ENCODE measurements at regions not wholly inside any gene's neighbourhood (a gene's known extent, or its start where the extent isn't known, plus 50 kb on each side); places are given as distances from the start of the nearest gene placed in this dataset.

GRCh38 chr5:126354858-126355731 lies 68.1 kb upstream of the GRAMD2B start:
- Histone ChIP-seq H3K27ac (ENCODE audit: low read length) (no peak overlapping the region), H3K4me3 (ENCODE audit: low read length) (no peak overlapping the region), H3K36me3 (ENCODE audit: control insufficient read depth, low read depth, low read length) (no peaks in the 10 kb centered on the region), H3K9ac (ENCODE audit: low read length) (no peak overlapping the region), H3K4me1 (ENCODE audit: control insufficient read depth, low read depth, low read length) (no peaks in the 10 kb centered on the region), H3K27me3 (ENCODE audit: control insufficient read depth, insufficient read depth, low read length) (no peaks in the 10 kb centered on the region), H3K9me3 (ENCODE audit: control insufficient read depth, low read depth, low read length) (no peaks in the 10 kb centered on the region)

GRCh38 chr5:126355940-126356339 lies 67.3 kb upstream of the GRAMD2B start:
- Histone ChIP-seq H3K4me1 (ENCODE audit: control insufficient read depth, low read depth, low read length) (no peaks in the 10 kb centered on the region), H3K27ac (ENCODE audit: low read length) (no peak overlapping the region)

GRCh38 chr5:126357585-126358342 lies 65.4 kb upstream of the GRAMD2B start:
- H3K9me3 ChIP-seq (ENCODE audit: control insufficient read depth, low read depth, low read length) = no peaks in the 10 kb centered on the region
- no peaks in the 10 kb centered on the region for H3K36me3 ChIP-seq (ENCODE audit: control insufficient read depth, low read depth, low read length)
- no peak overlapping the region for H3K9ac ChIP-seq (ENCODE audit: low read length)
- H3K4me3 ChIP-seq (ENCODE audit: low read length) = no peak overlapping the region
- H3K27me3 ChIP-seq (ENCODE audit: control insufficient read depth, insufficient read depth, low read length) = no peaks in the 10 kb centered on the region
- H3K4me1 ChIP-seq (ENCODE audit: control insufficient read depth, low read depth, low read length) = no peaks in the 10 kb centered on the region
- no peak overlapping the region for H3K27ac ChIP-seq (ENCODE audit: low read length)

More at GRCh38 chr5:126355940-126356339, 67.3 kb upstream of the GRAMD2B start:
- Histone ChIP-seq H3K27me3 (ENCODE audit: control insufficient read depth, insufficient read depth, low read length) (no peaks in the 10 kb centered on the region), H3K4me3 (ENCODE audit: low read length) (no peak overlapping the region), H3K9ac (ENCODE audit: low read length) (no peak overlapping the region), H3K9me3 (ENCODE audit: control insufficient read depth, low read depth, low read length) (no peaks in the 10 kb centered on the region), H3K36me3 (ENCODE audit: control insufficient read depth, low read depth, low read length) (no peaks in the 10 kb centered on the region)

GRCh38 chr5:126358525-126358924 lies 64.7 kb upstream of the GRAMD2B start:
- Histone ChIP-seq H3K27ac (ENCODE audit: low read length) (no peak overlapping the region), H3K27me3 (ENCODE audit: control insufficient read depth, insufficient read depth, low read length) (no peaks in the 10 kb centered on the region), H3K4me1 (ENCODE audit: control insufficient read depth, low read depth, low read length) (no peaks in the 10 kb centered on the region)

GRCh38 chr5:126359884-126360283 lies 63.3 kb upstream of the GRAMD2B start:
- Histone ChIP-seq H3K4me1 (ENCODE audit: control insufficient read depth, low read depth, low read length) (no peaks in the 10 kb centered on the region), H3K4me3 (ENCODE audit: low read length) (no peak overlapping the region)

More at GRCh38 chr5:126358525-126358924, 64.7 kb upstream of the GRAMD2B start:
- Histone ChIP-seq H3K36me3 (ENCODE audit: control insufficient read depth, low read depth, low read length) (no peaks in the 10 kb centered on the region), H3K4me3 (ENCODE audit: low read length) (no peak overlapping the region), H3K9ac (ENCODE audit: low read length) (no peak overlapping the region), H3K9me3 (ENCODE audit: control insufficient read depth, low read depth, low read length) (no peaks in the 10 kb centered on the region)

GRCh38 chr5:126360467-126360866 lies 62.7 kb upstream of the GRAMD2B start:
- Histone ChIP-seq H3K27me3 (ENCODE audit: control insufficient read depth, insufficient read depth, low read length) (no peaks in the 10 kb centered on the region), H3K36me3 (ENCODE audit: control insufficient read depth, low read depth, low read length) (no peaks in the 10 kb centered on the region), H3K9ac (ENCODE audit: low read length) (no peak overlapping the region), H3K27ac (ENCODE audit: low read length) (no peak overlapping the region), H3K4me3 (ENCODE audit: low read length) (no peak overlapping the region), H3K4me1 (ENCODE audit: control insufficient read depth, low read depth, low read length) (no peaks in the 10 kb centered on the region), H3K9me3 (ENCODE audit: control insufficient read depth, low read depth, low read length) (no peaks in the 10 kb centered on the region)

More at GRCh38 chr5:126359884-126360283, 63.3 kb upstream of the GRAMD2B start:
- Histone ChIP-seq H3K9me3 (ENCODE audit: control insufficient read depth, low read depth, low read length) (no peaks in the 10 kb centered on the region), H3K27ac (ENCODE audit: low read length) (no peak overlapping the region), H3K27me3 (ENCODE audit: control insufficient read depth, insufficient read depth, low read length) (no peaks in the 10 kb centered on the region), H3K36me3 (ENCODE audit: control insufficient read depth, low read depth, low read length) (no peaks in the 10 kb centered on the region), H3K9ac (ENCODE audit: low read length) (no peak overlapping the region)

GRCh38 chr5:126363658-126364057 lies 59.6 kb upstream of the GRAMD2B start:
- no peaks in the 10 kb centered on the region for H3K27me3 ChIP-seq (ENCODE audit: control insufficient read depth, insufficient read depth, low read length)
- no peaks in the 10 kb centered on the region for H3K36me3 ChIP-seq (ENCODE audit: control insufficient read depth, low read depth, low read length)
- no peak overlapping the region for H3K9ac ChIP-seq (ENCODE audit: low read length)
- H3K9me3 ChIP-seq (ENCODE audit: control insufficient read depth, low read depth, low read length) = no peaks in the 10 kb centered on the region
- H3K27ac ChIP-seq (ENCODE audit: low read length) = no peak overlapping the region
- no peak overlapping the region for H3K4me3 ChIP-seq (ENCODE audit: low read length)
- H3K4me1 ChIP-seq (ENCODE audit: control insufficient read depth, low read depth, low read length) = peaks cover 7% of the 10 kb centered on the region

- H3K9ac ChIP-seq (ENCODE audit: low read length) = no peak overlapping the region
- no peaks in the 10 kb centered on the region for H3K36me3 ChIP-seq (ENCODE audit: control insufficient read depth, low read depth, low read length)
- H3K4me3 ChIP-seq (ENCODE audit: low read length) = no peak overlapping the region
- no peaks in the 10 kb centered on the region for H3K9me3 ChIP-seq (ENCODE audit: control insufficient read depth, low read depth, low read length)
- peaks cover 13% of the 10 kb centered on the region for H3K4me1 ChIP-seq (ENCODE audit: control insufficient read depth, low read depth, low read length)
- H3K27ac ChIP-seq (ENCODE audit: low read length) = no peak overlapping the region
- no peaks in the 10 kb centered on the region for H3K27me3 ChIP-seq (ENCODE audit: control insufficient read depth, insufficient read depth, low read length)
Measured at GRCh38 chr5:126364206-126364902, 58.9 kb upstream of the GRAMD2B start.

GRCh38 chr5:126365446-126366198 lies 57.6 kb upstream of the GRAMD2B start:
- H3K27ac ChIP-seq (ENCODE audit: low read length) = no peak overlapping the region
- H3K4me3 ChIP-seq (ENCODE audit: low read length) = no peak overlapping the region
- H3K9me3 ChIP-seq (ENCODE audit: control insufficient read depth, low read depth, low read length) = no peaks in the 10 kb centered on the region
- peaks cover 26% of the 10 kb centered on the region for H3K4me1 ChIP-seq (ENCODE audit: control insufficient read depth, low read depth, low read length)
- H3K36me3 ChIP-seq (ENCODE audit: control insufficient read depth, low read depth, low read length) = no peaks in the 10 kb centered on the region
- H3K9ac ChIP-seq (ENCODE audit: low read length) = no peak overlapping the region
- H3K27me3 ChIP-seq (ENCODE audit: control insufficient read depth, insufficient read depth, low read length) = no peaks in the 10 kb centered on the region

- no peaks in the 10 kb centered on the region for H3K36me3 ChIP-seq (ENCODE audit: control insufficient read depth, low read depth, low read length)
- no peaks in the 10 kb centered on the region for H3K9me3 ChIP-seq (ENCODE audit: control insufficient read depth, low read depth, low read length)
- H3K4me1 ChIP-seq (ENCODE audit: control insufficient read depth, low read depth, low read length) = peaks cover 32% of the 10 kb centered on the region
- no peak overlapping the region for H3K27ac ChIP-seq (ENCODE audit: low read length)
- no peaks in the 10 kb centered on the region for H3K27me3 ChIP-seq (ENCODE audit: control insufficient read depth, insufficient read depth, low read length)
- H3K4me3 ChIP-seq (ENCODE audit: low read length) = no peak overlapping the region
- no peak overlapping the region for H3K9ac ChIP-seq (ENCODE audit: low read length)
Measured at GRCh38 chr5:126366199-126366560, 57.0 kb upstream of the GRAMD2B start.

All from iPS-18a (cell line).